HepG2 (cell line): ENCODE measurements at regions not wholly inside any gene's neighbourhood (a gene's known extent, or its start where the extent isn't known, plus 50 kb on each side); places are given as distances from the start of the nearest gene placed in this dataset.

Source experiments
- ERF ChIP-seq: IDR thresholded peaks from 2 replicates; pipeline ENCODE4 v1.6.1; 2018; ENCODE audit warnings: missing biosample characterization, missing genetic modification reagents
- KMT2B ChIP-seq: IDR thresholded peaks from 2 replicates; pipeline ENCODE4 v1.6.1; 2016; ENCODE audit warnings: missing genetic modification reagents, missing compliant biosample characterization
- MTA3 ChIP-seq: sonication (generic); formaldehyde crosslinking; IDR thresholded peaks from 2 replicates; pipeline ENCODE4 v1.4.0; 2020; ENCODE audit warnings: missing genetic modification reagents
- ZNF703 ChIP-seq: sonication (generic); formaldehyde crosslinking; IDR thresholded peaks from 2 replicates; pipeline ENCODE4 v1.5.1; 2020; ENCODE audit warnings: missing genetic modification reagents, mild to moderate bottlenecking, moderate library complexity, borderline replicate concordance
- TF ChIP-seq, protein P1 (sequence below): sonication (generic); formaldehyde crosslinking; IDR thresholded peaks from 2 replicates; pipeline ENCODE4 v1.4.0; 2020; ENCODE audit warnings: missing genetic modification reagents
- TF ChIP-seq, protein P2 (sequence below), 2 experiments: IDR thresholded peaks; 2 replicates each; pipeline ENCODE4 v1.6.1; 2011 to 2012; ENCODE audit warnings: low read length in 2 of 2, borderline replicate concordance in 1 of 2, low read depth in 1 of 2, mild to moderate bottlenecking in 1 of 2, moderate library complexity in 1 of 2
- TF ChIP-seq, protein P3 (sequence below): sonication (generic); formaldehyde crosslinking; IDR thresholded peaks from 2 replicates; pipeline ENCODE4 v1.4.0; 2020; ENCODE audit warnings: missing genetic modification reagents
- TF ChIP-seq, protein P4 (sequence below): IDR thresholded peaks from 2 replicates; pipeline ENCODE4 v1.6.1; 2016; ENCODE audit warnings: missing compliant biosample characterization, missing genetic modification reagents, borderline replicate concordance

DNA sequence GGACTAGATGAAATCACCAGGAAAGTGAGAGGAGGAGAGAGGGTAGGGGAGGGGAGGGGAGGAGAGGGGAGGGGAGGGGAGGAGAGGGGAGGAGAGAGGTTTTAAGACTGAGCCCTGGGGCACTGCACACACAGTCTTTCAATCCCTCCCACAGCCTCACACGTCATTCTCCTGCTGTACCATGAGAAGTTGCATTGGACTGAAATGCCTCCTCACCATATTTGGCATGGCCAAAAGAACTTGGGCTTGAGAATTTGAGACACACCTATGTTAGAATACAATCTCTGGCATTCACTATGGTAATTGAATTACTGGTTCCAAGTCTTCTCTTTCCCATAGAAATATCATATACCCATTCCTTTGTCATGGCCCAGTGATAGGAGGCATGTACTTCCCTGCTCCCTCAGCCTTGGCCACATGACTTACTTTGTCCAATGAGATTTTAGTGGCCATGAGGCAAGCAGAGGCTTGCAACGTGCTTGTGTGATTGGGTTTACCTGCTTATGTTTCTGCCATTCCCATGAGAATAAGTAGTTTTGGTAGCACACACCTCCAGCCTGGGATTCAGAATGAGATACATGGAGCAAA, 133.3 kb upstream of the SMARCA2 start (continued):
- TF ChIP-seq, protein P1, sequence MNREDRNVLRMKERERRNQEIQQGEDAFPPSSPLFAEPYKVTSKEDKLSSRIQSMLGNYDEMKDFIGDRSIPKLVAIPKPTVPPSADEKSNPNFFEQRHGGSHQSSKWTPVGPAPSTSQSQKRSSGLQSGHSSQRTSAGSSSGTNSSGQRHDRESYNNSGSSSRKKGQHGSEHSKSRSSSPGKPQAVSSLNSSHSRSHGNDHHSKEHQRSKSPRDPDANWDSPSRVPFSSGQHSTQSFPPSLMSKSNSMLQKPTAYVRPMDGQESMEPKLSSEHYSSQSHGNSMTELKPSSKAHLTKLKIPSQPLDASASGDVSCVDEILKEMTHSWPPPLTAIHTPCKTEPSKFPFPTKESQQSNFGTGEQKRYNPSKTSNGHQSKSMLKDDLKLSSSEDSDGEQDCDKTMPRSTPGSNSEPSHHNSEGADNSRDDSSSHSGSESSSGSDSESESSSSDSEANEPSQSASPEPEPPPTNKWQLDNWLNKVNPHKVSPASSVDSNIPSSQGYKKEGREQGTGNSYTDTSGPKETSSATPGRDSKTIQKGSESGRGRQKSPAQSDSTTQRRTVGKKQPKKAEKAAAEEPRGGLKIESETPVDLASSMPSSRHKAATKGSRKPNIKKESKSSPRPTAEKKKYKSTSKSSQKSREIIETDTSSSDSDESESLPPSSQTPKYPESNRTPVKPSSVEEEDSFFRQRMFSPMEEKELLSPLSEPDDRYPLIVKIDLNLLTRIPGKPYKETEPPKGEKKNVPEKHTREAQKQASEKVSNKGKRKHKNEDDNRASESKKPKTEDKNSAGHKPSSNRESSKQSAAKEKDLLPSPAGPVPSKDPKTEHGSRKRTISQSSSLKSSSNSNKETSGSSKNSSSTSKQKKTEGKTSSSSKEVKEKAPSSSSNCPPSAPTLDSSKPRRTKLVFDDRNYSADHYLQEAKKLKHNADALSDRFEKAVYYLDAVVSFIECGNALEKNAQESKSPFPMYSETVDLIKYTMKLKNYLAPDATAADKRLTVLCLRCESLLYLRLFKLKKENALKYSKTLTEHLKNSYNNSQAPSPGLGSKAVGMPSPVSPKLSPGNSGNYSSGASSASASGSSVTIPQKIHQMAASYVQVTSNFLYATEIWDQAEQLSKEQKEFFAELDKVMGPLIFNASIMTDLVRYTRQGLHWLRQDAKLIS (CRISPR knock-in tag), result no peak
- TF ChIP-seq ZNF703, result no peak
- TF ChIP-seq ERF, result no peak
- no peak for TF ChIP-seq MTA3 (CRISPR knock-in tag)
- TF ChIP-seq, protein P2, sequence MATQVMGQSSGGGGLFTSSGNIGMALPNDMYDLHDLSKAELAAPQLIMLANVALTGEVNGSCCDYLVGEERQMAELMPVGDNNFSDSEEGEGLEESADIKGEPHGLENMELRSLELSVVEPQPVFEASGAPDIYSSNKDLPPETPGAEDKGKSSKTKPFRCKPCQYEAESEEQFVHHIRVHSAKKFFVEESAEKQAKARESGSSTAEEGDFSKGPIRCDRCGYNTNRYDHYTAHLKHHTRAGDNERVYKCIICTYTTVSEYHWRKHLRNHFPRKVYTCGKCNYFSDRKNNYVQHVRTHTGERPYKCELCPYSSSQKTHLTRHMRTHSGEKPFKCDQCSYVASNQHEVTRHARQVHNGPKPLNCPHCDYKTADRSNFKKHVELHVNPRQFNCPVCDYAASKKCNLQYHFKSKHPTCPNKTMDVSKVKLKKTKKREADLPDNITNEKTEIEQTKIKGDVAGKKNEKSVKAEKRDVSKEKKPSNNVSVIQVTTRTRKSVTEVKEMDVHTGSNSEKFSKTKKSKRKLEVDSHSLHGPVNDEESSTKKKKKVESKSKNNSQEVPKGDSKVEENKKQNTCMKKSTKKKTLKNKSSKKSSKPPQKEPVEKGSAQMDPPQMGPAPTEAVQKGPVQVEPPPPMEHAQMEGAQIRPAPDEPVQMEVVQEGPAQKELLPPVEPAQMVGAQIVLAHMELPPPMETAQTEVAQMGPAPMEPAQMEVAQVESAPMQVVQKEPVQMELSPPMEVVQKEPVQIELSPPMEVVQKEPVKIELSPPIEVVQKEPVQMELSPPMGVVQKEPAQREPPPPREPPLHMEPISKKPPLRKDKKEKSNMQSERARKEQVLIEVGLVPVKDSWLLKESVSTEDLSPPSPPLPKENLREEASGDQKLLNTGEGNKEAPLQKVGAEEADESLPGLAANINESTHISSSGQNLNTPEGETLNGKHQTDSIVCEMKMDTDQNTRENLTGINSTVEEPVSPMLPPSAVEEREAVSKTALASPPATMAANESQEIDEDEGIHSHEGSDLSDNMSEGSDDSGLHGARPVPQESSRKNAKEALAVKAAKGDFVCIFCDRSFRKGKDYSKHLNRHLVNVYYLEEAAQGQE (IDR thresholded peaks at IDR 0.05; ENCODE audit: borderline replicate concordance in 1 of 2, low read depth in 1 of 2, low read length in 2 of 2), result no peak
- TF ChIP-seq KMT2B, result no peak
- TF ChIP-seq, protein P3, sequence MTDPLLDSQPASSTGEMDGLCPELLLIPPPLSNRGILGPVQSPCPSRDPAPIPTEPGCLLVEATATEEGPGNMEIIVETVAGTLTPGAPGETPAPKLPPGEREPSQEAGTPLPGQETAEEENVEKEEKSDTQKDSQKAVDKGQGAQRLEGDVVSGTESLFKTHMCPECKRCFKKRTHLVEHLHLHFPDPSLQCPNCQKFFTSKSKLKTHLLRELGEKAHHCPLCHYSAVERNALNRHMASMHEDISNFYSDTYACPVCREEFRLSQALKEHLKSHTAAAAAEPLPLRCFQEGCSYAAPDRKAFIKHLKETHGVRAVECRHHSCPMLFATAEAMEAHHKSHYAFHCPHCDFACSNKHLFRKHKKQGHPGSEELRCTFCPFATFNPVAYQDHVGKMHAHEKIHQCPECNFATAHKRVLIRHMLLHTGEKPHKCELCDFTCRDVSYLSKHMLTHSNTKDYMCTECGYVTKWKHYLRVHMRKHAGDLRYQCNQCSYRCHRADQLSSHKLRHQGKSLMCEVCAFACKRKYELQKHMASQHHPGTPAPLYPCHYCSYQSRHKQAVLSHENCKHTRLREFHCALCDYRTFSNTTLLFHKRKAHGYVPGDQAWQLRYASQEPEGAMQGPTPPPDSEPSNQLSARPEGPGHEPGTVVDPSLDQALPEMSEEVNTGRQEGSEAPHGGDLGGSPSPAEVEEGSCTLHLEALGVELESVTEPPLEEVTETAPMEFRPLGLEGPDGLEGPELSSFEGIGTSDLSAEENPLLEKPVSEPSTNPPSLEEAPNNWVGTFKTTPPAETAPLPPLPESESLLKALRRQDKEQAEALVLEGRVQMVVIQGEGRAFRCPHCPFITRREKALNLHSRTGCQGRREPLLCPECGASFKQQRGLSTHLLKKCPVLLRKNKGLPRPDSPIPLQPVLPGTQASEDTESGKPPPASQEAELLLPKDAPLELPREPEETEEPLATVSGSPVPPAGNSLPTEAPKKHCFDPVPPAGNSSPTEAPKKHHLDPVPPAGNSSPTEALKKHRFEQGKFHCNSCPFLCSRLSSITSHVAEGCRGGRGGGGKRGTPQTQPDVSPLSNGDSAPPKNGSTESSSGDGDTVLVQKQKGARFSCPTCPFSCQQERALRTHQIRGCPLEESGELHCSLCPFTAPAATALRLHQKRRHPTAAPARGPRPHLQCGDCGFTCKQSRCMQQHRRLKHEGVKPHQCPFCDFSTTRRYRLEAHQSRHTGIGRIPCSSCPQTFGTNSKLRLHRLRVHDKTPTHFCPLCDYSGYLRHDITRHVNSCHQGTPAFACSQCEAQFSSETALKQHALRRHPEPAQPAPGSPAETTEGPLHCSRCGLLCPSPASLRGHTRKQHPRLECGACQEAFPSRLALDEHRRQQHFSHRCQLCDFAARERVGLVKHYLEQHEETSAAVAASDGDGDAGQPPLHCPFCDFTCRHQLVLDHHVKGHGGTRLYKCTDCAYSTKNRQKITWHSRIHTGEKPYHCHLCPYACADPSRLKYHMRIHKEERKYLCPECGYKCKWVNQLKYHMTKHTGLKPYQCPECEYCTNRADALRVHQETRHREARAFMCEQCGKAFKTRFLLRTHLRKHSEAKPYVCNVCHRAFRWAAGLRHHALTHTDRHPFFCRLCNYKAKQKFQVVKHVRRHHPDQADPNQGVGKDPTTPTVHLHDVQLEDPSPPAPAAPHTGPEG (CRISPR knock-in tag), result no peak
- TF ChIP-seq, protein P4, sequence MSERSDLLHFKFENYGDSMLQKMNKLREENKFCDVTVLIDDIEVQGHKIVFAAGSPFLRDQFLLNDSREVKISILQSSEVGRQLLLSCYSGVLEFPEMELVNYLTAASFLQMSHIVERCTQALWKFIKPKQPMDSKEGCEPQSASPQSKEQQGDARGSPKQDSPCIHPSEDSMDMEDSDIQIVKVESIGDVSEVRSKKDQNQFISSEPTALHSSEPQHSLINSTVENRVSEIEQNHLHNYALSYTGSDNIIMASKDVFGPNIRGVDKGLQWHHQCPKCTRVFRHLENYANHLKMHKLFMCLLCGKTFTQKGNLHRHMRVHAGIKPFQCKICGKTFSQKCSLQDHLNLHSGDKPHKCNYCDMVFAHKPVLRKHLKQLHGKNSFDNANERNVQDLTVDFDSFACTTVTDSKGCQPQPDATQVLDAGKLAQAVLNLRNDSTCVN, result no peak
